ENCODE measurements at regions not wholly inside any gene's neighbourhood (a gene's known extent, or its start where the extent isn't known, plus 50 kb on each side); places are given as distances from the start of the nearest gene placed in this dataset.

GRCh38 chr1:78755986-78756385, 106.4 kb downstream of the IFI44 start:
- no peaks in the 10 kb centered on the region for H3K27me3 Mint-ChIP-seq (ENCODE audit: low read depth in 2 of 2)
- intact Hi-C loops (cut with micrococcal nuclease) = no loop called here
- H3K27ac ChIP-seq (ENCODE audit: low read length) = no peak overlapping the region
- H3K27ac Mint-ChIP-seq = no peak overlapping the region
- DNase-seq = no peak
- H3K4me1 Mint-ChIP-seq = no peaks in the 10 kb centered on the region
- H3K4me3 Mint-ChIP-seq = no peak overlapping the region
- H3K9me3 ChIP-seq (ENCODE audit: control insufficient read depth, insufficient read depth, low read length) = peaks cover 3% of the 10 kb centered on the region
- H3K9me3 Mint-ChIP-seq = peaks cover 10 to 16% of the 10 kb centered on the region in 2 donors
- H3K36me3 Mint-ChIP-seq = peaks cover 7% of the 10 kb centered on the region
- TF ChIP-seq, protein P1, sequence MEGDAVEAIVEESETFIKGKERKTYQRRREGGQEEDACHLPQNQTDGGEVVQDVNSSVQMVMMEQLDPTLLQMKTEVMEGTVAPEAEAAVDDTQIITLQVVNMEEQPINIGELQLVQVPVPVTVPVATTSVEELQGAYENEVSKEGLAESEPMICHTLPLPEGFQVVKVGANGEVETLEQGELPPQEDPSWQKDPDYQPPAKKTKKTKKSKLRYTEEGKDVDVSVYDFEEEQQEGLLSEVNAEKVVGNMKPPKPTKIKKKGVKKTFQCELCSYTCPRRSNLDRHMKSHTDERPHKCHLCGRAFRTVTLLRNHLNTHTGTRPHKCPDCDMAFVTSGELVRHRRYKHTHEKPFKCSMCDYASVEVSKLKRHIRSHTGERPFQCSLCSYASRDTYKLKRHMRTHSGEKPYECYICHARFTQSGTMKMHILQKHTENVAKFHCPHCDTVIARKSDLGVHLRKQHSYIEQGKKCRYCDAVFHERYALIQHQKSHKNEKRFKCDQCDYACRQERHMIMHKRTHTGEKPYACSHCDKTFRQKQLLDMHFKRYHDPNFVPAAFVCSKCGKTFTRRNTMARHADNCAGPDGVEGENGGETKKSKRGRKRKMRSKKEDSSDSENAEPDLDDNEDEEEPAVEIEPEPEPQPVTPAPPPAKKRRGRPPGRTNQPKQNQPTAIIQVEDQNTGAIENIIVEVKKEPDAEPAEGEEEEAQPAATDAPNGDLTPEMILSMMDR (IDR thresholded peaks at IDR 0.05) = no peak
- no peaks in the 10 kb centered on the region for H3K27me3 ChIP-seq (ENCODE audit: control insufficient read depth, insufficient read depth, low read length)
- ATAC-seq = no peak
- no peak overlapping the region for H3K4me3 ChIP-seq (ENCODE audit: low read length)
- no peaks in the 10 kb centered on the region for H3K4me1 ChIP-seq (ENCODE audit: control insufficient read depth, insufficient read depth, low read length)
- no peaks in the 10 kb centered on the region for H3K36me3 ChIP-seq (ENCODE audit: control insufficient read depth, insufficient read depth, low read length)

DNA sequence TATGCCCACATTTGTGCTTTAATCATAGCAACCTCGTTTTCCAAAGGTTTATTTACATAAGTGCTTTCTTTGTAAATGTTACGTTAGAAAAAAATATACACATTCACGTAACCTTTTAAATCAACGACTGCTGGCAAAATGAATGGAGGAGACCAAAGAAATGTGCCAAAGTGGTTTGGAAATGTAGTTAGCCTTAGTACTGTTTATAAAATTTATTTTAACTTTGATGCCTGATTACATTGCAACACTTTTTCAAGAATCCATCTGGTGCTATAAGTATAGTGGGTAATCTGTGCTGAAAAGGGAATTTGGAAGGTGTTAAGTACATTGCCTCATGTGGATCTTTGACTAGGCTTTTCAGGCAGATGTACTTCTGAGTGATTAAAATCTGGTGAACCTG, 108.9 kb downstream of the IFI44 start:
- Mint-ChIP-seq H3K9me3 (peaks cover 12 to 19% of the 10 kb centered on the region in 2 donors), H3K27me3 (ENCODE audit: low read depth in 2 of 2) (no peaks in the 10 kb centered on the region), H3K36me3 (peaks cover 7% of the 10 kb centered on the region), H3K4me1 (no peaks in the 10 kb centered on the region), H3K27ac (no peak overlapping the region), H3K4me3 (no peak overlapping the region)
- Histone ChIP-seq H3K9me3 (ENCODE audit: control insufficient read depth, insufficient read depth, low read length) (peaks cover 3% of the 10 kb centered on the region), H3K36me3 (ENCODE audit: control insufficient read depth, insufficient read depth, low read length) (no peaks in the 10 kb centered on the region), H3K27ac (ENCODE audit: low read length) (no peak overlapping the region), H3K4me1 (ENCODE audit: control insufficient read depth, insufficient read depth, low read length) (no peaks in the 10 kb centered on the region), H3K27me3 (ENCODE audit: control insufficient read depth, insufficient read depth, low read length) (no peaks in the 10 kb centered on the region), H3K4me3 (ENCODE audit: low read length) (no peak overlapping the region)
- 96% methylated on average over 3 of the region's 4 CpGs for WGBS (ENCODE audit: insufficient coverage)
- TF ChIP-seq, protein P1 (IDR thresholded peaks at IDR 0.05) = no peak
- DNase-seq (no peak), ATAC-seq (no peak)
- intact Hi-C loops (cut with micrococcal nuclease) = no loop called here

DNA sequence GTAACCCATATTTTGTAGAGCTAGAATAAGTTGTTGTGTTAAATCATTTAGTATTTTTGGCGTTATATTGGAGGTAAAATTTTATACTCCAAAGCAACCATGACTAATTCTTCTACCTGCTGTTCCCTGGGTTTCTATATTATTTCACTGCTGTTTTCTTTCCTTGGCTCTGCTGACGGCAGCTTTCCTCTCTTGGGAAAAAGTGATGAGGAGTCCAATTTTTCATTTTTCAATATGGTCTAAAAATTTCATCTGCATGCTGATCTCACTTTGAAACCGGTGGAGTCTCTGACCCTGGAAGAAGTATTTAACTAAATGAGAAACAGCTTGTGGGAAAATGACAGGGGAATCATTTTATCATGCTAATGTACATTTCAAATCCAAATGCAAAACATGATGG, 110.2 kb downstream of the IFI44 start:
- DNase-seq = no peak
- H3K4me3 Mint-ChIP-seq = no peak overlapping the region
- intact Hi-C loops (cut with micrococcal nuclease) = no loop called here
- no peaks in the 10 kb centered on the region for H3K4me1 ChIP-seq (ENCODE audit: control insufficient read depth, insufficient read depth, low read length)
- no peak for ATAC-seq
- H3K9me3 Mint-ChIP-seq = peaks cover 8 to 12% of the 10 kb centered on the region in 2 donors
- no peak overlapping the region for H3K4me3 ChIP-seq (ENCODE audit: low read length)
- H3K27me3 Mint-ChIP-seq (ENCODE audit: low read depth in 2 of 2) = no peaks in the 10 kb centered on the region
- H3K36me3 Mint-ChIP-seq = no peaks in the 10 kb centered on the region
- H3K9me3 ChIP-seq (ENCODE audit: control insufficient read depth, insufficient read depth, low read length) = no peaks in the 10 kb centered on the region
- H3K36me3 ChIP-seq (ENCODE audit: control insufficient read depth, insufficient read depth, low read length) = no peaks in the 10 kb centered on the region
- 100% methylated on average over 1 of the region's 3 CpGs for WGBS (ENCODE audit: insufficient coverage)
- no peaks in the 10 kb centered on the region for H3K27me3 ChIP-seq (ENCODE audit: control insufficient read depth, insufficient read depth, low read length)
- H3K27ac ChIP-seq (ENCODE audit: low read length) = no peak overlapping the region
- TF ChIP-seq, protein P1 (IDR thresholded peaks at IDR 0.05) = no peak
- H3K4me1 Mint-ChIP-seq = no peaks in the 10 kb centered on the region
- no peak overlapping the region for H3K27ac Mint-ChIP-seq

DNA sequence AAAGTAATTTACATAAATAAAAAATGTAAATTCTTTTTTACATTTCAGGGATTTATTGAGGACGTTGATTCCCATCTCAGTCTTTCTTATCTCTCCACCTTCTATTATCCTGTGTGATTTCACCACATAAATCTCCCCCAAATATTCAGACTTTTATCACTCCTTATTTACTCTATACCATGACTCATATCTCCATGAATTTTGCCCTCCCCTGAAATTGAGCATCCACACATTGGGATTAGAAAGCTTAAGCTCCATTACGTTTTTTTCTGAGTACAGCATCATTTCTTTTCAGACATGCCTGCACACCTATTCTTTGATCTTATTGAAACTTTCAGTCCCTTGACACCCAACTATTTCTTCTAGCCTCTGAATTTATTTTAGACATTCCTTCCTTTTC, 111.2 kb downstream of the IFI44 start:
- Histone ChIP-seq H3K27me3 (ENCODE audit: control insufficient read depth, insufficient read depth, low read length) (no peaks in the 10 kb centered on the region), H3K36me3 (ENCODE audit: control insufficient read depth, insufficient read depth, low read length) (no peaks in the 10 kb centered on the region), H3K27ac (ENCODE audit: low read length) (no peak overlapping the region), H3K9me3 (ENCODE audit: control insufficient read depth, insufficient read depth, low read length) (no peaks in the 10 kb centered on the region), H3K4me1 (ENCODE audit: control insufficient read depth, insufficient read depth, low read length) (no peaks in the 10 kb centered on the region), H3K4me3 (ENCODE audit: low read length) (no peak overlapping the region)
- Mint-ChIP-seq H3K4me1 (no peaks in the 10 kb centered on the region), H3K36me3 (no peaks in the 10 kb centered on the region), H3K27me3 (ENCODE audit: low read depth in 2 of 2) (no peaks in the 10 kb centered on the region), H3K27ac (no peak overlapping the region), H3K9me3 (peaks cover 10 to 11% of the 10 kb centered on the region in 2 donors), H3K4me3 (no peak overlapping the region)
- WGBS (ENCODE audit: insufficient coverage) = 67% methylated on average over 2 of the region's 2 CpGs
- ATAC-seq (no peak), DNase-seq (no peak)
- intact Hi-C loops (cut with micrococcal nuclease) = no loop called here
- TF ChIP-seq, protein P1 (IDR thresholded peaks at IDR 0.05) = no peak

All from natural killer cell (primary cell).